ENCODE measurements at regions not wholly inside any gene's neighbourhood (a gene's known extent, or its start where the extent isn't known, plus 50 kb on each side); places are given as distances from the start of the nearest gene placed in this dataset.

GRCh38 chr5:152092580-152092979 lies 167.9 kb upstream of the GLRA1 start:
- Histone ChIP-seq H3K18ac (ENCODE audit: low read length) (no peak overlapping the region), H3K23ac (ENCODE audit: low read length) (no peak overlapping the region), H2AK5ac (ENCODE audit: low read length) (no peak overlapping the region), H3K9ac (ENCODE audit: low read length) (no peak overlapping the region), H4K91ac (ENCODE audit: low read depth, low read length) (no peak overlapping the region), H3K4me2 (ENCODE audit: low read length) (no peak overlapping the region), H3K9me3 (ENCODE audit: insufficient read depth, low read depth, low read length) (no peaks in the 10 kb centered on the region), H3K79me1 (ENCODE audit: low read length) (no peaks in the 10 kb centered on the region), H3K4ac (ENCODE audit: low read depth, low read length) (no peak overlapping the region), H3K36me3 (ENCODE audit: control insufficient read depth in 1 of 2, insufficient read depth in 2 of 2, low read length in 2 of 2) (no peaks in the 10 kb centered on the region), H4K8ac (ENCODE audit: low read depth, low read length) (no peak overlapping the region), H3K4me1 (ENCODE audit: control insufficient read depth in 1 of 2, insufficient read depth in 2 of 2, low read length in 2 of 2) (no peaks in the 10 kb centered on the region), H2BK120ac (ENCODE audit: insufficient read depth, low read length, poor library complexity) (no peak overlapping the region), H3K27ac (ENCODE audit: low read depth, low read length) (no peak overlapping the region), H3K79me2 (ENCODE audit: control insufficient read depth, insufficient read depth, low read length, poor library complexity) (no peaks in the 10 kb centered on the region), H3K14ac (ENCODE audit: low read length) (no peak overlapping the region), H3K4me3 (ENCODE audit: low read depth, low read length) (no peak overlapping the region), H2BK12ac (ENCODE audit: low read length) (no peak overlapping the region), H3K27me3 (ENCODE audit: insufficient read depth, low read length) (no peaks in the 10 kb centered on the region), H2BK5ac (ENCODE audit: low read depth, low read length, poor library complexity) (no peak overlapping the region), H4K12ac (ENCODE audit: low read depth, low read length) (no peak overlapping the region), H2AFZ (ENCODE audit: insufficient read depth, low read length, poor library complexity) (no peak overlapping the region)
- peak in 1 of 2 donors; percentile 4 for DNase-seq
- WGBS (ENCODE audit: extremely low coverage, insufficient coverage, insufficient read length) = no CpG with 5 or more reads among the region's 1 CpG

DNA sequence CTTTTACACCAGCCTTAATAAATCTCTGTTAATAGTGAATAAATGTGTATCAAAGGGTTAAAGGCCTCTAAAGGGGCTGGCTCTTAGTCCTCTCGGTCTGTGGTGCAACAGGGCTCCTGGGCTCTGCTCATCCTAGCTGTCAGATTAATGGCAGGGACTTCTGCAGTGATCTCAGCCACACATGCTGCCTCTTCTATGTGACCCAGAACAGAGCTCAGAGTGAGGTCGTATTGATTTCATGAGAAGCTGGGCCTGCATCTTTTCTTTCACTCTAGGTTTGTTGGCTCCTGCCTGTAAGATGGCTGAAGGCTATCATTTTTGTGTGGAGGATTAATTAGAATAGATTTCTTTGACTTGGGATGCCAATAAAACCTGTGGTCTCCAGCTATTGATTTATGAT lies 165.0 kb upstream of the GLRA1 start:
- Histone ChIP-seq H4K12ac (ENCODE audit: low read depth, low read length) (no peak overlapping the region), H3K4ac (ENCODE audit: low read depth, low read length) (no peak overlapping the region), H2AK5ac (ENCODE audit: low read length) (no peak overlapping the region), H2BK12ac (ENCODE audit: low read length) (no peak overlapping the region), H4K91ac (ENCODE audit: low read depth, low read length) (no peak overlapping the region), H3K79me1 (ENCODE audit: low read length) (no peaks in the 10 kb centered on the region), H3K14ac (ENCODE audit: low read length) (no peak overlapping the region), H3K79me2 (ENCODE audit: control insufficient read depth, insufficient read depth, low read length, poor library complexity) (no peaks in the 10 kb centered on the region), H3K4me1 (ENCODE audit: control insufficient read depth in 1 of 2, insufficient read depth in 2 of 2, low read length in 2 of 2) (no peaks in the 10 kb centered on the region), H2AFZ (ENCODE audit: insufficient read depth, low read length, poor library complexity) (no peak overlapping the region), H2BK120ac (ENCODE audit: insufficient read depth, low read length, poor library complexity) (no peak overlapping the region), H3K23ac (ENCODE audit: low read length) (no peak overlapping the region), H3K36me3 (ENCODE audit: control insufficient read depth in 1 of 2, insufficient read depth in 2 of 2, low read length in 2 of 2) (no peaks in the 10 kb centered on the region), H3K27me3 (ENCODE audit: insufficient read depth, low read length) (no peaks in the 10 kb centered on the region), H2BK5ac (ENCODE audit: low read depth, low read length, poor library complexity) (no peak overlapping the region), H3K9ac (ENCODE audit: low read length) (no peak overlapping the region), H3K18ac (ENCODE audit: low read length) (no peak overlapping the region), H3K27ac (ENCODE audit: low read depth, low read length) (no peak overlapping the region), H3K4me2 (ENCODE audit: low read length) (no peak overlapping the region), H3K4me3 (ENCODE audit: low read depth, low read length) (no peak overlapping the region), H4K8ac (ENCODE audit: low read depth, low read length) (no peak overlapping the region), H3K9me3 (ENCODE audit: insufficient read depth, low read depth, low read length) (no peaks in the 10 kb centered on the region)
- no CpG with 5 or more reads among the region's 2 CpGs for WGBS (ENCODE audit: extremely low coverage, insufficient coverage, insufficient read length)
- DNase-seq = no peak

DNA sequence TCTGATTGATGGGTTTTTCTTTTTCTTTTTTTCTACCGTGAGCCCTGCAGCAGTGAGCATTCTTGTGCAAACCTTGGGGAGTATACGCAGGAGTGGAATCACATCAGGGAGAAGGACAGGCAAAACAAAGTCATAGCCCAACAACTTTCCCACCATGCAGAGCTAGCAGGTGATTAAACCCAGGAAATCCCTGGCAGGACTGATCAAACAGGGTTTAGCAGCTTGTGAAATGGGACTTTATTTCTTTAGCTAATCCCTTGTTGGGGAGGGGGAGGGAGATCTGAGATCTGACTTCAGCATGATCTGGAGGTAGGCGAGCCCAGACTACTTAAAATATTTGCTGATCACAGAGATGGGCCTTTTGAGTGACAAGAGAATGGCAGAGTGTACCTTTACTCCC lies 162.0 kb upstream of the GLRA1 start:
- H3K36me3 ChIP-seq (ENCODE audit: control insufficient read depth in 1 of 2, insufficient read depth in 2 of 2, low read length in 2 of 2) = no peaks in the 10 kb centered on the region
- H3K14ac ChIP-seq (ENCODE audit: low read length) = no peak overlapping the region
- no peak overlapping the region for H3K27ac ChIP-seq (ENCODE audit: low read depth, low read length)
- no peak overlapping the region for H4K8ac ChIP-seq (ENCODE audit: low read depth, low read length)
- H3K23ac ChIP-seq (ENCODE audit: low read length) = no peak overlapping the region
- no peaks in the 10 kb centered on the region for H3K27me3 ChIP-seq (ENCODE audit: insufficient read depth, low read length)
- H2AFZ ChIP-seq (ENCODE audit: insufficient read depth, low read length, poor library complexity) = no peak overlapping the region
- no peak overlapping the region for H3K18ac ChIP-seq (ENCODE audit: low read length)
- no peaks in the 10 kb centered on the region for H3K79me1 ChIP-seq (ENCODE audit: low read length)
- no peak overlapping the region for H4K91ac ChIP-seq (ENCODE audit: low read depth, low read length)
- H2AK5ac ChIP-seq (ENCODE audit: low read length) = no peak overlapping the region
- no peak overlapping the region for H4K12ac ChIP-seq (ENCODE audit: low read depth, low read length)
- no peak for DNase-seq
- H3K4me3 ChIP-seq (ENCODE audit: low read depth, low read length) = no peak overlapping the region
- H3K79me2 ChIP-seq (ENCODE audit: control insufficient read depth, insufficient read depth, low read length, poor library complexity) = no peaks in the 10 kb centered on the region
- H2BK120ac ChIP-seq (ENCODE audit: insufficient read depth, low read length, poor library complexity) = no peak overlapping the region
- H3K9ac ChIP-seq (ENCODE audit: low read length) = no peak overlapping the region
- no peak overlapping the region for H3K4ac ChIP-seq (ENCODE audit: low read depth, low read length)
- no peaks in the 10 kb centered on the region for H3K4me1 ChIP-seq (ENCODE audit: control insufficient read depth in 1 of 2, insufficient read depth in 2 of 2, low read length in 2 of 2)
- WGBS (ENCODE audit: extremely low coverage, insufficient coverage, insufficient read length) = no CpG with 5 or more reads among the region's 3 CpGs
- no peak overlapping the region for H2BK5ac ChIP-seq (ENCODE audit: low read depth, low read length, poor library complexity)
- no peaks in the 10 kb centered on the region for H3K9me3 ChIP-seq (ENCODE audit: insufficient read depth, low read depth, low read length)
- H2BK12ac ChIP-seq (ENCODE audit: low read length) = no peak overlapping the region
- H3K4me2 ChIP-seq (ENCODE audit: low read length) = no peak overlapping the region

DNA sequence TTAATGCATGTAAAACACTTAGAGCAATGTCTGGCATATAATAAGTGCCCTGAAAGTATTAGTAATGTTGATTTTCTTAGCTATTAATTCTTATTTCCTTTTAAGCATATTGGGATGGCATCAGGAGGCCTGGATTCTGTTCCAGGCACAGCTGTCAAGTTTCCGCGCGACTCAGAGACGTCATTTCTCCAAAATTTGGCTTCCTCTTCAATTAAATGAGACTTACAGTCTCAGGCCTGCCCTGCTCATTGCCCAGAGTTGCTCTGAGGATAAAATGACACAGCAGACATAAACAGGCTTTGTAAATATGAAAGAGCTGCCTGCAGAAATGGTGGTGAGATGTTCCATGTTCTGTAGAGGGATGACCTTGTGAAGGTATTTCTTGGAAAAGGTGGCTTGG lies 159.8 kb upstream of the GLRA1 start:
- no peak overlapping the region for H2BK12ac ChIP-seq (ENCODE audit: low read length)
- no peak overlapping the region for H3K4me3 ChIP-seq (ENCODE audit: low read depth, low read length)
- no peaks in the 10 kb centered on the region for H3K27me3 ChIP-seq (ENCODE audit: insufficient read depth, low read length)
- H3K4me2 ChIP-seq (ENCODE audit: low read length) = no peak overlapping the region
- H4K8ac ChIP-seq (ENCODE audit: low read depth, low read length) = no peak overlapping the region
- H2AFZ ChIP-seq (ENCODE audit: insufficient read depth, low read length, poor library complexity) = no peak overlapping the region
- no peak overlapping the region for H2BK120ac ChIP-seq (ENCODE audit: insufficient read depth, low read length, poor library complexity)
- no peak overlapping the region for H3K23ac ChIP-seq (ENCODE audit: low read length)
- H3K27ac ChIP-seq (ENCODE audit: low read depth, low read length) = no peak overlapping the region
- WGBS (ENCODE audit: extremely low coverage, insufficient coverage, insufficient read length) = no CpG with 5 or more reads among the region's 4 CpGs
- no peak overlapping the region for H3K4ac ChIP-seq (ENCODE audit: low read depth, low read length)
- no peaks in the 10 kb centered on the region for H3K36me3 ChIP-seq (ENCODE audit: control insufficient read depth in 1 of 2, insufficient read depth in 2 of 2, low read length in 2 of 2)
- DNase-seq = no peak
- H3K9ac ChIP-seq (ENCODE audit: low read length) = no peak overlapping the region
- H3K18ac ChIP-seq (ENCODE audit: low read length) = no peak overlapping the region
- no peaks in the 10 kb centered on the region for H3K79me2 ChIP-seq (ENCODE audit: control insufficient read depth, insufficient read depth, low read length, poor library complexity)
- H4K12ac ChIP-seq (ENCODE audit: low read depth, low read length) = no peak overlapping the region
- H3K14ac ChIP-seq (ENCODE audit: low read length) = no peak overlapping the region
- H2AK5ac ChIP-seq (ENCODE audit: low read length) = no peak overlapping the region
- no peak overlapping the region for H2BK5ac ChIP-seq (ENCODE audit: low read depth, low read length, poor library complexity)
- no peaks in the 10 kb centered on the region for H3K9me3 ChIP-seq (ENCODE audit: insufficient read depth, low read depth, low read length)
- H3K79me1 ChIP-seq (ENCODE audit: low read length) = no peaks in the 10 kb centered on the region
- no peaks in the 10 kb centered on the region for H3K4me1 ChIP-seq (ENCODE audit: control insufficient read depth in 1 of 2, insufficient read depth in 2 of 2, low read length in 2 of 2)
- H4K91ac ChIP-seq (ENCODE audit: low read depth, low read length) = no peak overlapping the region

Measured in trophoblast cell (in vitro differentiated cells and primary cell).